ENCODE measurements at regions not wholly inside any gene's neighbourhood (a gene's known extent, or its start where the extent isn't known, plus 50 kb on each side); places are given as distances from the start of the nearest gene placed in this dataset.

DNA sequence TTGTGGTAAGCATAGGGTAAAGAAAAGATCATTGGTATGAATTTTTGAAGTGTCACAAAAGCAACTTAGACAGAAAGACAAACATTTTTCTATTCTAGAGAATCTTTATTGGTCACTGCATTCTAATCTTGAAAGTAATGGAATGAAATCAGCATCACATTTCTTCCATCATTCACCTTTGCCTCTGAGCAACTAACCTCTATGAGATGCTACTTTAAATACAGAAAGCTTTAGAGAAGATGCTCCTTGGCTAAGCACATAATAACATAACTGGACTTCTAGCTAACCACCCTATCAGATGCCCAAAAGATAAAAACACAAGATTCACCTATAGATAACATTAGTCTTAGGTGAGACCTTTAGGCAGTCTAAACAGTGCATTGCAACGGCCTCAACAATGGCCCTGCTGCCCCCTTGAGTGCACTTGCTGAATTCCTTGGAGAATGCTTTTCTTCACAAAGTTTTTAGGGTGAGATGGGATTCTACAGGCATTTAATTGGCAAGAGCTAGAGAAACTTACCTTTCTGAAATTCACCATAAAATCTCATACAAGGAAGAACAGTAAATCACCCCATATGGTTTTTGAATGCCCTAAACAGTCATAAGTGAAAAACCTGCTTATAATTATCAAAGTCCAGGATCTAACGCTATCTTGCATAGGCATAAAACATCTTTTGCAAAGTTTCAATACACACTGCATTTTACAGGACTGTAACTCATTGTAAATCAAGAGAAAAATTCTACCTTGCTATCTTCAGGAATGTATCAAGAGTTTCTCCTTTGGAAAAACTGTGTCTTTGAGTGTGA, 791.3 kb upstream of the CHAC2 start:
- H3K36me3 ChIP-seq (ENCODE audit: insufficient read depth, low read length, poor library complexity, severe bottlenecking): no peaks in the 10 kb centered on the region
- POLR2A ChIA-PET (ENCODE audit: low non-redundant PET): no interaction called here
- H3K9me3 ChIP-seq (ENCODE audit: low read depth, low read length, poor library complexity, severe bottlenecking): no peaks in the 10 kb centered on the region
- peak; percentile 10 for DNase-seq (ENCODE audit: low spot score)
- CTCF ChIA-PET: no interaction called here
- no peak overlapping the region for H3K4me3 ChIP-seq (ENCODE audit: low read depth, low read length, poor library complexity, severe bottlenecking)
- H3K27me3 ChIP-seq (replicated peaks; ENCODE audit: insufficient read depth, low read depth, low read length, poor library complexity): no peaks in the 10 kb centered on the region
- intact Hi-C loops (cut with micrococcal nuclease; ENCODE audit: unreplicated experiment): no loop called here
- no peak for TF ChIP-seq EZH2 (IDR thresholded peaks at IDR 0.05; ENCODE audit: borderline replicate concordance, low read depth, low read length, poor library complexity, severe bottlenecking)
- TF ChIP-seq, protein P1, sequence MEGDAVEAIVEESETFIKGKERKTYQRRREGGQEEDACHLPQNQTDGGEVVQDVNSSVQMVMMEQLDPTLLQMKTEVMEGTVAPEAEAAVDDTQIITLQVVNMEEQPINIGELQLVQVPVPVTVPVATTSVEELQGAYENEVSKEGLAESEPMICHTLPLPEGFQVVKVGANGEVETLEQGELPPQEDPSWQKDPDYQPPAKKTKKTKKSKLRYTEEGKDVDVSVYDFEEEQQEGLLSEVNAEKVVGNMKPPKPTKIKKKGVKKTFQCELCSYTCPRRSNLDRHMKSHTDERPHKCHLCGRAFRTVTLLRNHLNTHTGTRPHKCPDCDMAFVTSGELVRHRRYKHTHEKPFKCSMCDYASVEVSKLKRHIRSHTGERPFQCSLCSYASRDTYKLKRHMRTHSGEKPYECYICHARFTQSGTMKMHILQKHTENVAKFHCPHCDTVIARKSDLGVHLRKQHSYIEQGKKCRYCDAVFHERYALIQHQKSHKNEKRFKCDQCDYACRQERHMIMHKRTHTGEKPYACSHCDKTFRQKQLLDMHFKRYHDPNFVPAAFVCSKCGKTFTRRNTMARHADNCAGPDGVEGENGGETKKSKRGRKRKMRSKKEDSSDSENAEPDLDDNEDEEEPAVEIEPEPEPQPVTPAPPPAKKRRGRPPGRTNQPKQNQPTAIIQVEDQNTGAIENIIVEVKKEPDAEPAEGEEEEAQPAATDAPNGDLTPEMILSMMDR (conservative IDR thresholded peaks at IDR 0.05; ENCODE audit: low read depth, low read length): peak; percentile 50
- H3K4me1 ChIP-seq (ENCODE audit: insufficient read depth, low read length, poor library complexity, severe bottlenecking): no peaks in the 10 kb centered on the region
- no TSS peak for BruUV-seq (replicated peaks)
- no peak overlapping the region for H3K27ac ChIP-seq (ENCODE audit: low read depth, low read length, poor library complexity, severe bottlenecking)

DNA sequence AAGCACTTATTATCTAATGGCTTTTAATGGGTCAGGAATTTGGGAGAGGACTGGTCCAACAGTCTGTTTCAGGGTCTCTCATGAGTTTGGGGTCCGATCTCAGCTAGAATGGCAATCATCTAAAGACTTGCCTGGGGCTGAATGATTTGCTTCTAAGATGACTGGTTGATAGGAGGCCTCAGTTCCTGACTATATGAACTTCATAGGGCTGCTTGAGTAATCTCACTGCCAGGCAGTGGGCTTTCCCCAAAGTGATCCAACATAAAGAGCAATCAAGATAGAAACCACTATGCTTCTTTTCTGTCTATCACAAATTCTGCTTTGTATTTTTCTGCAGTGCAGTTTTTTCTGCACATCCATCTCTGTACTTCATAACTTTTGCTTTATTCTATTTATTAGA, 793.5 kb upstream of the CHAC2 start:
- no peak overlapping the region for H3K4me3 ChIP-seq (ENCODE audit: low read depth, low read length, poor library complexity, severe bottlenecking)
- H3K9me3 ChIP-seq (ENCODE audit: low read depth, low read length, poor library complexity, severe bottlenecking): no peaks in the 10 kb centered on the region
- no peaks in the 10 kb centered on the region for H3K4me1 ChIP-seq (ENCODE audit: insufficient read depth, low read length, poor library complexity, severe bottlenecking)
- no peak for DNase-seq (ENCODE audit: low spot score)
- ChIA-PET CTCF (no interaction called here), POLR2A (ENCODE audit: low non-redundant PET) (no interaction called here)
- H3K36me3 ChIP-seq (ENCODE audit: insufficient read depth, low read length, poor library complexity, severe bottlenecking): no peaks in the 10 kb centered on the region
- no TSS peak for BruUV-seq (replicated peaks)
- no peak overlapping the region for H3K27ac ChIP-seq (ENCODE audit: low read depth, low read length, poor library complexity, severe bottlenecking)
- no peaks in the 10 kb centered on the region for H3K27me3 ChIP-seq (replicated peaks; ENCODE audit: insufficient read depth, low read depth, low read length, poor library complexity)
- no peak for TF ChIP-seq EZH2 (IDR thresholded peaks at IDR 0.05; ENCODE audit: borderline replicate concordance, low read depth, low read length, poor library complexity, severe bottlenecking)
- TF ChIP-seq, protein P1 (conservative IDR thresholded peaks at IDR 0.05; ENCODE audit: low read depth, low read length): no peak
- intact Hi-C loops (cut with micrococcal nuclease; ENCODE audit: unreplicated experiment): no loop called here

DNA sequence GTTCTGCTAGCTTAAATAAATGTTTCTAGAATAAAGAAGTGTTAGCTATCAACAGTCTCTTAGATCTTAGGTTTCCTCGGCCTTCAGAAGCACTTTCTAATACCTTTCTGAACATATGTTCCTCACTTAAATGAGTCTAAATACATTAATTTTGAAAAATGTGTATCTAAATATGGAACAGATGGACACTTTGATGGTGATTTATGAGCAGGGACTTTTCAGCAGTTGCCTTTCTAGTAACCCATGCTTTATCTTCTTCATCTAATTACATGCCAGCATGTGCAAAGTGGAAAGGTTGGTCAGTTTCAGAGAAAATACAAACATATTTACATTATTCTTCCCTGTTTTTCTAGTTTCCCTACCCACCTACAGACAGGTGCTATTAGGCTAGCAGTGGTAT, 797.0 kb upstream of the CHAC2 start:
- CTCF ChIA-PET: no interaction called here
- Histone ChIP-seq H3K9me3 (ENCODE audit: low read depth, low read length, poor library complexity, severe bottlenecking) (no peaks in the 10 kb centered on the region), H3K4me1 (ENCODE audit: insufficient read depth, low read length, poor library complexity, severe bottlenecking) (no peaks in the 10 kb centered on the region), H3K4me3 (ENCODE audit: low read depth, low read length, poor library complexity, severe bottlenecking) (no peak overlapping the region), H3K27me3 (replicated peaks; ENCODE audit: insufficient read depth, low read depth, low read length, poor library complexity) (no peaks in the 10 kb centered on the region), H3K27ac (ENCODE audit: low read depth, low read length, poor library complexity, severe bottlenecking) (no peak overlapping the region), H3K36me3 (ENCODE audit: insufficient read depth, low read length, poor library complexity, severe bottlenecking) (no peaks in the 10 kb centered on the region)
- POLR2A ChIA-PET (ENCODE audit: low non-redundant PET): no interaction called here
- DNase-seq (ENCODE audit: low spot score): no peak
- intact Hi-C loops (cut with micrococcal nuclease; ENCODE audit: unreplicated experiment): no loop called here
- BruUV-seq (replicated peaks): no TSS peak
- TF ChIP-seq EZH2 (IDR thresholded peaks at IDR 0.05; ENCODE audit: borderline replicate concordance, low read depth, low read length, poor library complexity, severe bottlenecking): no peak
- TF ChIP-seq, protein P1 (conservative IDR thresholded peaks at IDR 0.05; ENCODE audit: low read depth, low read length): no peak
